ENCODE measurements at regions not wholly inside any gene's neighbourhood (a gene's known extent, or its start where the extent isn't known, plus 50 kb on each side); places are given as distances from the start of the nearest gene placed in this dataset.

- DNase-seq = no peak
Measured at GRCh38 chr4:32958586-32958985, 2238.4 kb downstream of the PCDH7 start.

GRCh38 chr4:32962100-32962499 is 2241.9 kb downstream of the PCDH7 start:
- DNase-seq = no peak

GRCh38 chr4:32985256-32985655 is 2265.1 kb downstream of the PCDH7 start:
- DNase-seq = no peak

GRCh38 chr4:32986236-32986635 is 2266.1 kb downstream of the PCDH7 start:
- no peak for DNase-seq

GRCh38 chr4:32987111-32987510 is 2266.9 kb downstream of the PCDH7 start:
- DNase-seq = no peak

GRCh38 chr4:32988165-32988811 is 2268.1 kb downstream of the PCDH7 start:
- DNase-seq = no peak

GRCh38 chr4:32991663-32992062 is 2271.5 kb downstream of the PCDH7 start:
- no peak for DNase-seq

GRCh38 chr4:32994981-32995881 is 2275.1 kb downstream of the PCDH7 start:
- DNase-seq = no peak

- no peak for DNase-seq
Measured at GRCh38 chr4:33013282-33013681, 2293.1 kb downstream of the PCDH7 start.

GRCh38 chr4:33025236-33025635 is 2305.1 kb downstream of the PCDH7 start:
- no peak for DNase-seq

- no peak for DNase-seq
Measured at GRCh38 chr4:33029976-33030375, 2309.8 kb downstream of the PCDH7 start.

GRCh38 chr4:33031328-33031727 is 2311.2 kb downstream of the PCDH7 start:
- no peak for DNase-seq

- no peak for DNase-seq
Measured at GRCh38 chr4:33037464-33037863, 2317.3 kb downstream of the PCDH7 start.

GRCh38 chr4:33045334-33045733 is 2325.2 kb downstream of the PCDH7 start:
- DNase-seq = no peak

GRCh38 chr4:33052241-33052640 is 2332.1 kb downstream of the PCDH7 start:
- no peak for DNase-seq

GRCh38 chr4:33054161-33054560 is 2334.0 kb downstream of the PCDH7 start:
- DNase-seq = no peak

- no peak for DNase-seq
Measured at GRCh38 chr4:33054656-33055196, 2334.6 kb downstream of the PCDH7 start.

GRCh38 chr4:33057736-33058135 is 2337.6 kb downstream of the PCDH7 start:
- DNase-seq = no peak

GRCh38 chr4:33058998-33059397 is 2338.8 kb downstream of the PCDH7 start:
- DNase-seq = no peak

- DNase-seq = no peak
Measured at GRCh38 chr4:33060674-33061542, 2340.7 kb downstream of the PCDH7 start.

- DNase-seq = no peak
Measured at GRCh38 chr4:33061727-33062126, 2341.6 kb downstream of the PCDH7 start.

GRCh38 chr4:33062155-33062806 is 2342.1 kb downstream of the PCDH7 start:
- DNase-seq = no peak

- no peak for DNase-seq
Measured at GRCh38 chr4:33063241-33063640, 2343.1 kb downstream of the PCDH7 start.

Data from NCI-H2029 (cell line).